ENCODE measurements at regions not wholly inside any gene's neighbourhood (a gene's known extent, or its start where the extent isn't known, plus 50 kb on each side); places are given as distances from the start of the nearest gene placed in this dataset.

DNA sequence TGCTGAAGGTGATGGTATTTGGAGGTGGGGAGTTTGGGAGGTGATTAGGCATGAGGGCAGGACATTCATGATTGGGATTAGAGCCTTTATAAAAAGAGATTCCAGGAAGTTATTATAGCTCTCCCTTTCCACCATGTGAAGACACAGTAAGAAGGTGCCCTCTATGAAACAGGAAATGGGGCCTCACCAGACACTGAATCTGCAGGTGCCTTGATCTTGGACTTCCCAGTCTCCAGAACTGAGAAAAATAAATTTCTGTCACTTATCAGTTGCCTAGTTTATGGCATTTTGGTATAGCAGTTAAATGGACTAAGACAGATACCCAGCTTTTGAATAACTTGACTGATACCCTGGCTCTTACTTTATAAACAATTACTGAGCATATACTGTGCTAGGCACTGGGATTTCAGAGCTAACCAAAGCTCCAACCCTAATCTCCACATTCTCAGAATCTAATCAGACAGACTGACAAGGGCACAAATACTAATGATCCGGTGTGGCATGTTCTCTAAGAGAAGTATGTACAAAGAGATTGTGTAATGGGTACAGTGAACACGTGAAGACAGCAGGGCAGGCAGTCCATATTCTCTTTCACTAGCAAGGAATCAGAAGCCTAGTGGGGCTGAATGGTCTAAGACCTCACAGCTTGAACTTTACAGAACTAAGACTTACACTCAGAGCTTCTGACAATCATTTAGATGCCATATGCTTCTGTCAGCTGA lies 343.1 kb downstream of the WDR72 start:
- H3K4me3 ChIP-seq = no peak overlapping the region
- H3K27me3 ChIP-seq = no peaks in the 10 kb centered on the region
- H3K36me3 ChIP-seq = no peaks in the 10 kb centered on the region
- H3K9me3 ChIP-seq = no peaks in the 10 kb centered on the region
- no peaks in the 10 kb centered on the region for H3K4me1 ChIP-seq
- no peak for TF ChIP-seq POLR2A (IDR thresholded peaks at IDR 0.05)
- TF ChIP-seq, protein P1, sequence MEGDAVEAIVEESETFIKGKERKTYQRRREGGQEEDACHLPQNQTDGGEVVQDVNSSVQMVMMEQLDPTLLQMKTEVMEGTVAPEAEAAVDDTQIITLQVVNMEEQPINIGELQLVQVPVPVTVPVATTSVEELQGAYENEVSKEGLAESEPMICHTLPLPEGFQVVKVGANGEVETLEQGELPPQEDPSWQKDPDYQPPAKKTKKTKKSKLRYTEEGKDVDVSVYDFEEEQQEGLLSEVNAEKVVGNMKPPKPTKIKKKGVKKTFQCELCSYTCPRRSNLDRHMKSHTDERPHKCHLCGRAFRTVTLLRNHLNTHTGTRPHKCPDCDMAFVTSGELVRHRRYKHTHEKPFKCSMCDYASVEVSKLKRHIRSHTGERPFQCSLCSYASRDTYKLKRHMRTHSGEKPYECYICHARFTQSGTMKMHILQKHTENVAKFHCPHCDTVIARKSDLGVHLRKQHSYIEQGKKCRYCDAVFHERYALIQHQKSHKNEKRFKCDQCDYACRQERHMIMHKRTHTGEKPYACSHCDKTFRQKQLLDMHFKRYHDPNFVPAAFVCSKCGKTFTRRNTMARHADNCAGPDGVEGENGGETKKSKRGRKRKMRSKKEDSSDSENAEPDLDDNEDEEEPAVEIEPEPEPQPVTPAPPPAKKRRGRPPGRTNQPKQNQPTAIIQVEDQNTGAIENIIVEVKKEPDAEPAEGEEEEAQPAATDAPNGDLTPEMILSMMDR (IDR thresholded peaks at IDR 0.05) = no peak
- no peak for DNase-seq
- H3K27ac ChIP-seq = no peak overlapping the region
- intact Hi-C loops (cut with DNase I; ENCODE audit: low total_unique reads) = no loop called here

DNA sequence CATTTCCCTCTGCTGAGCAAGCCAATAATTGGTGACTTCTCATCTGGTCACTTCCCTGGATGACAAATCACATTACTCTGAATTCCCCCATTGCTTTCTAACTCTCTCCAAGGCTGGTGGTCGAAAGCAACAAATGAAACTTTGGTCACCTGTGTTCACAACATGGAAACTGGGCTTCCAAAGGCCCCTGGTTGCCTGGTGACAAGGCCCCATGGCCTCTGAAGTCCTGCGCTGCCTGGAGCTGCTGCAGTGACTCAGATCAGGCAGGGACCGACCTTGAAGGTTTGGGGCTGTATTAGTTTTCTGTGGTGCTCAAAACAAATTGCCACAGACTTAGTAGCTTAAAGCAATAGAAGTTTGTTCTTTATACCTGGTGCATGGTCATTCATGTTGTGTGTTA lies 345.3 kb downstream of the WDR72 start:
- intact Hi-C loops (cut with DNase I; ENCODE audit: low total_unique reads) = no loop called here
- no peaks in the 10 kb centered on the region for H3K4me1 ChIP-seq
- no peak for DNase-seq
- no peak overlapping the region for H3K4me3 ChIP-seq
- no peaks in the 10 kb centered on the region for H3K36me3 ChIP-seq
- H3K9me3 ChIP-seq = no peaks in the 10 kb centered on the region
- TF ChIP-seq, protein P1 (IDR thresholded peaks at IDR 0.05) = no peak
- TF ChIP-seq POLR2A (IDR thresholded peaks at IDR 0.05) = no peak
- H3K27ac ChIP-seq = no peak overlapping the region
- H3K27me3 ChIP-seq = no peaks in the 10 kb centered on the region

- Histone ChIP-seq H3K4me1 (no peaks in the 10 kb centered on the region), H3K27me3 (no peaks in the 10 kb centered on the region), H3K9me3 (no peaks in the 10 kb centered on the region), H3K4me3 (no peak overlapping the region), H3K27ac (no peak overlapping the region), H3K36me3 (no peaks in the 10 kb centered on the region)
- intact Hi-C loops (cut with DNase I; ENCODE audit: low total_unique reads) = no loop called here
- DNase-seq = no peak
- TF ChIP-seq, protein P1 (IDR thresholded peaks at IDR 0.05) = no peak
- TF ChIP-seq POLR2A (IDR thresholded peaks at IDR 0.05) = no peak
These were observed 346.9 kb downstream of the WDR72 start for GRCh38 chr15:53412542-53412941.

GRCh38 chr15:53404930-53405493 lies 354.5 kb downstream of the WDR72 start:
- intact Hi-C loops (cut with DNase I; ENCODE audit: low total_unique reads) = no loop called here
- H3K36me3 ChIP-seq = no peaks in the 10 kb centered on the region
- no peaks in the 10 kb centered on the region for H3K4me1 ChIP-seq
- no peak for DNase-seq
- no peaks in the 10 kb centered on the region for H3K9me3 ChIP-seq
- no peak overlapping the region for H3K27ac ChIP-seq
- no peak for TF ChIP-seq POLR2A (IDR thresholded peaks at IDR 0.05)
- TF ChIP-seq, protein P1 (IDR thresholded peaks at IDR 0.05) = no peak
- no peaks in the 10 kb centered on the region for H3K27me3 ChIP-seq
- H3K4me3 ChIP-seq = no peak overlapping the region

DNA sequence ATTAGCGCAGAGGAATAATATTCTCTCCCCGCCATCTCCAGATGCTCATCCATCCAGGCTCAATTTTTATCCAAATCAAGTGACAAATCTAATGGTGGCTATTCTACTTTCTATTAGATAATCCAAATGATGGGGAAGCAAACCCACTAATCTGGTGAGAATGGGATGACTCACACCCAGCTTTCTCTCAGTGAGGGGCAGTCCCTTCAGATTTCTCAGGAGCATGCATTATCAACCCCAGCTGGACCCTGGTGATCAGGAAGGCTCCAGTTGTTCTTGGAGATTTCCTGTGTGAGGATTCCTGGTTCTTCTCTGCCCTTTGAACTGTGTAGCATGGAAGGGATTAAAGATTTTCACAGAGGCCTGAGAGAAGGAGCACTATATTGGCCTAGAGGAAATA lies 358.0 kb downstream of the WDR72 start:
- Histone ChIP-seq H3K9me3 (no peaks in the 10 kb centered on the region), H3K36me3 (no peaks in the 10 kb centered on the region), H3K27ac (no peak overlapping the region), H3K4me1 (no peaks in the 10 kb centered on the region), H3K4me3 (no peak overlapping the region), H3K27me3 (no peaks in the 10 kb centered on the region)
- DNase-seq = no peak
- TF ChIP-seq, protein P1 (IDR thresholded peaks at IDR 0.05) = no peak
- intact Hi-C loops (cut with DNase I; ENCODE audit: low total_unique reads) = no loop called here

All from uterus (tissue), 3 donors.